Cardiac septum (tissue), 1 donor: ENCODE measurements at regions not wholly inside any gene's neighbourhood (a gene's known extent, or its start where the extent isn't known, plus 50 kb on each side); places are given as distances from the start of the nearest gene placed in this dataset.

ENCODE experiments used
- DNase-seq: peaks from one replicate; pipeline ENCODE4 v3.0.0-alpha.2; 2020; ENCODE audit warnings: low spot score
- intact Hi-C: fragments of 100-400 bp; cut with DNase I; formaldehyde crosslinking; loops from one replicate; pipeline ENCODE4 v1.14.0; 2022
- donor health status: DM: no; HTN: no; CAD: no.

GRCh38 chr4:84441758-84442377, 57.2 kb downstream of the NKX6-1 start:
- intact Hi-C loops: no loop called here
- no peak for DNase-seq

GRCh38 chr4:84439996-84440395, 59.1 kb downstream of the NKX6-1 start:
- intact Hi-C loops: no loop called here
- no peak for DNase-seq

GRCh38 chr4:84436812-84437211, 62.3 kb downstream of the NKX6-1 start:
- intact Hi-C loops: no loop called here
- DNase-seq: no peak

GRCh38 chr4:84434344-84434743, 64.7 kb downstream of the NKX6-1 start:
- no peak for DNase-seq
- intact Hi-C loops: no loop called here

- DNase-seq: no peak
- intact Hi-C loops: no loop called here
Observed at GRCh38 chr4:84433633-84434222, 65.4 kb downstream of the NKX6-1 start.

GRCh38 chr4:84432713-84433112, 66.4 kb downstream of the NKX6-1 start:
- DNase-seq: no peak
- intact Hi-C loops: no loop called here

GRCh38 chr4:84420608-84421007, 78.5 kb downstream of the NKX6-1 start:
- intact Hi-C loops: no loop called here
- no peak for DNase-seq

GRCh38 chr4:84419201-84419600, 79.9 kb downstream of the NKX6-1 start:
- intact Hi-C loops: no loop called here
- DNase-seq: no peak

GRCh38 chr4:84417997-84418709, 80.9 kb downstream of the NKX6-1 start:
- no peak for DNase-seq
- intact Hi-C loops: no loop called here

GRCh38 chr4:84413976-84414375, 85.1 kb downstream of the NKX6-1 start:
- DNase-seq: no peak
- intact Hi-C loops: no loop called here

- intact Hi-C loops: no loop called here
- DNase-seq: no peak
Observed at GRCh38 chr4:84413480-84413879, 85.6 kb downstream of the NKX6-1 start.

- no peak for DNase-seq
- intact Hi-C loops: no loop called here
Observed at GRCh38 chr4:84412062-84412461, 87.0 kb downstream of the NKX6-1 start.

GRCh38 chr4:84407554-84408407, 91.3 kb downstream of the NKX6-1 start:
- intact Hi-C loops: no loop called here
- DNase-seq: no peak

- intact Hi-C loops: no loop called here
- DNase-seq: no peak
Observed at GRCh38 chr4:84403656-84404055, 95.4 kb downstream of the NKX6-1 start.

- DNase-seq: no peak
- intact Hi-C loops: no loop called here
Observed at GRCh38 chr4:84401701-84402306, 97.3 kb downstream of the NKX6-1 start.

- no peak for DNase-seq
- intact Hi-C loops: no loop called here
Observed at GRCh38 chr4:84394386-84394785, 104.7 kb downstream of the NKX6-1 start.

- no peak for DNase-seq
Observed at GRCh38 chr4:84392951-84393590, 106.0 kb downstream of the NKX6-1 start.

GRCh38 chr4:84389406-84389805, 109.7 kb downstream of the NKX6-1 start:
- intact Hi-C loops: no loop called here

More at GRCh38 chr4:84392951-84393590, 106.0 kb downstream of the NKX6-1 start:
- intact Hi-C loops: no loop called here

GRCh38 chr4:84385203-84385602, 113.9 kb downstream of the NKX6-1 start:
- DNase-seq: no peak
- intact Hi-C loops: no loop called here

More at GRCh38 chr4:84389406-84389805, 109.7 kb downstream of the NKX6-1 start:
- no peak for DNase-seq
